ENCODE measurements at regions not wholly inside any gene's neighbourhood (a gene's known extent, or its start where the extent isn't known, plus 50 kb on each side); places are given as distances from the start of the nearest gene placed in this dataset.

- Histone ChIP-seq H3K9me3 (ENCODE audit: control insufficient read depth, insufficient read depth, low read depth, low read length) (no peaks in the 10 kb centered on the region), H3K4me2 (ENCODE audit: extremely low read depth, insufficient read depth, low read length) (no peak overlapping the region), H4K20me1 (ENCODE audit: control insufficient read depth, extremely low read depth, insufficient read depth, low read length) (no peaks in the 10 kb centered on the region), H3K36me3 (ENCODE audit: control insufficient read depth, insufficient read depth, low read length) (no peaks in the 10 kb centered on the region), H3K27ac (ENCODE audit: insufficient read depth, low read length) (no peak overlapping the region), H3K9ac (ENCODE audit: insufficient read depth, low read length) (no peak overlapping the region), H3K27me3 (ENCODE audit: control insufficient read depth, insufficient read depth, low read length) (no peaks in the 10 kb centered on the region), H2AFZ (ENCODE audit: low read length) (no peak overlapping the region), H3K79me2 (ENCODE audit: control insufficient read depth, insufficient read depth, low read length) (no peaks in the 10 kb centered on the region), H3K4me1 (ENCODE audit: control insufficient read depth, extremely low read depth, insufficient read depth, low read length) (no peaks in the 10 kb centered on the region), H3K4me3 (replicated peaks in 1 of 4; ENCODE audit: control extremely low read depth in 1 of 4, insufficient read depth in 1 of 4, low read depth in 3 of 4, low read length in 4 of 4) (no peak overlapping the region)
- TF ChIP-seq EZH2 (IDR thresholded peaks at IDR 0.05; ENCODE audit: low read length, missing control alignments) (no peak), CTCF (conservative IDR thresholded peaks at IDR 0.05 in 1 of 2, IDR thresholded peaks at IDR 0.05 in 1 of 2; ENCODE audit: low read depth in 1 of 2, low read length in 2 of 2) (no peak)
- no peak for DNase-seq (ENCODE audit: low read depth in 2 of 2)
Observed at GRCh38 chr15:95043933-95044313, 812.6 kb downstream of the MCTP2 start.

- Histone ChIP-seq H3K4me2 (ENCODE audit: extremely low read depth, insufficient read depth, low read length) (no peak overlapping the region), H2AFZ (ENCODE audit: low read length) (no peak overlapping the region)
Observed at GRCh38 chr15:95044745-95045417, 813.5 kb downstream of the MCTP2 start.

GRCh38 chr15:95051861-95052260 is 820.5 kb downstream of the MCTP2 start:
- Histone ChIP-seq H3K4me2 (ENCODE audit: extremely low read depth, insufficient read depth, low read length) (no peak overlapping the region), H3K9ac (ENCODE audit: insufficient read depth, low read length) (no peak overlapping the region), H3K4me1 (ENCODE audit: control insufficient read depth, extremely low read depth, insufficient read depth, low read length) (no peaks in the 10 kb centered on the region), H3K27me3 (ENCODE audit: control insufficient read depth, insufficient read depth, low read length) (no peaks in the 10 kb centered on the region), H3K4me3 (replicated peaks in 1 of 4; ENCODE audit: control extremely low read depth in 1 of 4, insufficient read depth in 1 of 4, low read depth in 3 of 4, low read length in 4 of 4) (no peak overlapping the region), H3K9me3 (ENCODE audit: control insufficient read depth, insufficient read depth, low read depth, low read length) (no peaks in the 10 kb centered on the region), H3K27ac (ENCODE audit: insufficient read depth, low read length) (no peak overlapping the region), H3K36me3 (ENCODE audit: control insufficient read depth, insufficient read depth, low read length) (no peaks in the 10 kb centered on the region), H2AFZ (ENCODE audit: low read length) (no peak overlapping the region), H3K79me2 (ENCODE audit: control insufficient read depth, insufficient read depth, low read length) (no peaks in the 10 kb centered on the region), H4K20me1 (ENCODE audit: control insufficient read depth, extremely low read depth, insufficient read depth, low read length) (no peaks in the 10 kb centered on the region)
- TF ChIP-seq EZH2 (IDR thresholded peaks at IDR 0.05; ENCODE audit: low read length, missing control alignments) (no peak), CTCF (conservative IDR thresholded peaks at IDR 0.05 in 1 of 2, IDR thresholded peaks at IDR 0.05 in 1 of 2; ENCODE audit: low read depth in 1 of 2, low read length in 2 of 2) (no peak)
- DNase-seq (ENCODE audit: low read depth in 2 of 2), result no peak

More at GRCh38 chr15:95044745-95045417, 813.5 kb downstream of the MCTP2 start:
- no peak overlapping the region for H3K27ac ChIP-seq (ENCODE audit: insufficient read depth, low read length)
- H3K9ac ChIP-seq (ENCODE audit: insufficient read depth, low read length), result no peak overlapping the region
- no peak overlapping the region for H3K4me3 ChIP-seq (replicated peaks in 1 of 4; ENCODE audit: control extremely low read depth in 1 of 4, insufficient read depth in 1 of 4, low read depth in 3 of 4, low read length in 4 of 4)
- no peaks in the 10 kb centered on the region for H3K4me1 ChIP-seq (ENCODE audit: control insufficient read depth, extremely low read depth, insufficient read depth, low read length)
- no peaks in the 10 kb centered on the region for H3K27me3 ChIP-seq (ENCODE audit: control insufficient read depth, insufficient read depth, low read length)
- H3K36me3 ChIP-seq (ENCODE audit: control insufficient read depth, insufficient read depth, low read length), result no peaks in the 10 kb centered on the region
- H3K9me3 ChIP-seq (ENCODE audit: control insufficient read depth, insufficient read depth, low read depth, low read length), result no peaks in the 10 kb centered on the region
- no peaks in the 10 kb centered on the region for H4K20me1 ChIP-seq (ENCODE audit: control insufficient read depth, extremely low read depth, insufficient read depth, low read length)
- DNase-seq (ENCODE audit: low read depth in 2 of 2), result no peak
- no peaks in the 10 kb centered on the region for H3K79me2 ChIP-seq (ENCODE audit: control insufficient read depth, insufficient read depth, low read length)
- TF ChIP-seq CTCF (conservative IDR thresholded peaks at IDR 0.05 in 1 of 2, IDR thresholded peaks at IDR 0.05 in 1 of 2; ENCODE audit: low read depth in 1 of 2, low read length in 2 of 2), result no peak
- TF ChIP-seq EZH2 (IDR thresholded peaks at IDR 0.05; ENCODE audit: low read length, missing control alignments), result no peak

Measured in fibroblast of lung (primary cell).